Osteoblast (primary cell): ENCODE measurements at regions not wholly inside any gene's neighbourhood (a gene's known extent, or its start where the extent isn't known, plus 50 kb on each side); places are given as distances from the start of the nearest gene placed in this dataset.
A peak's percentile ranks its signal among the peaks of the same experiment; 100 is the strongest.

ENCODE experiments used
- DNase-seq: peaks from one replicate; pipeline ENCODE4 v3.0.0; 2011; ENCODE audit warnings: low spot score, mixed read lengths; ENCODE audit not compliant: insufficient read length; ENCODE audit errors: missing footprints
- H2AFZ ChIP-seq: 2 replicates; pipeline ENCODE4 v1.6.0; 2011; ENCODE audit warnings: mild to moderate bottlenecking, low read length
- H3K27ac ChIP-seq: 2 replicates; pipeline ENCODE4 v1.5.1; 2011; ENCODE audit warnings: mild to moderate bottlenecking, low read depth, low read length, moderate library complexity
- H3K27me3 ChIP-seq: 2 replicates; pipeline ENCODE4 v1.6.0; 2012; ENCODE audit warnings: mild to moderate bottlenecking, control low read depth, inconsistent platforms, low read length, moderate library complexity; ENCODE audit not compliant: insufficient read depth
- H3K36me3 ChIP-seq: 2 replicates; pipeline ENCODE4 v1.5.1; 2011; ENCODE audit warnings: mild to moderate bottlenecking, low read length, control low read depth, moderate library complexity; ENCODE audit not compliant: insufficient read depth
- H3K4me1 ChIP-seq: 2 replicates; pipeline ENCODE4 v1.5.1; 2011; ENCODE audit warnings: mild to moderate bottlenecking, low read length, control low read depth, moderate library complexity; ENCODE audit not compliant: insufficient read depth
- H3K4me2 ChIP-seq: 2 replicates; pipeline ENCODE4 v1.6.0; 2011; ENCODE audit warnings: mild to moderate bottlenecking, low read length; ENCODE audit not compliant: insufficient read depth
- H3K4me3 ChIP-seq: fragments of 200-600 bp; sonication (generic); 3 replicates; pipeline ENCODE4 v1.5.1; 2012; ENCODE audit warnings: mild to moderate bottlenecking, low read length, inconsistent platforms; ENCODE audit not compliant: insufficient read depth
- H3K79me2 ChIP-seq: 2 replicates; pipeline ENCODE4 v1.6.0; 2012; ENCODE audit warnings: mild to moderate bottlenecking, low read length, control low read depth, inconsistent platforms; ENCODE audit not compliant: insufficient read depth
- H3K9me3 ChIP-seq: 2 replicates; pipeline ENCODE4 v1.5.1; 2011; ENCODE audit warnings: low read depth, low read length, control low read depth
- H4K20me1 ChIP-seq: 2 replicates; pipeline ENCODE4 v1.6.0; 2012; ENCODE audit warnings: mild to moderate bottlenecking, low read length, control low read depth; ENCODE audit not compliant: insufficient read depth
- CTCF ChIP-seq: IDR thresholded peaks from 2 replicates; pipeline ENCODE4 v1.5.1; 2011; ENCODE audit warnings: mild to moderate bottlenecking, low read depth, low read length, moderate library complexity; ENCODE audit errors: extremely low read depth

GRCh38 chr15:69906256-69907185 lies 191.2 kb downstream of the TLE3 start:
- no peak for DNase-seq
- no peak overlapping the region for H2AFZ ChIP-seq
- no peaks in the 10 kb centered on the region for H3K36me3 ChIP-seq

GRCh38 chr15:69908060-69908459 lies 189.7 kb downstream of the TLE3 start:
- Histone ChIP-seq H3K79me2 (no peaks in the 10 kb centered on the region), H3K36me3 (no peaks in the 10 kb centered on the region), H3K9me3 (no peaks in the 10 kb centered on the region)

More at GRCh38 chr15:69906256-69907185, 191.2 kb downstream of the TLE3 start:
- no peak overlapping the region for H3K4me2 ChIP-seq
- H3K4me3 ChIP-seq: no peak overlapping the region
- peaks cover 11% of the 10 kb centered on the region for H3K4me1 ChIP-seq
- H3K27me3 ChIP-seq: peaks cover 16% of the 10 kb centered on the region
- H3K9me3 ChIP-seq: no peaks in the 10 kb centered on the region
- TF ChIP-seq CTCF: no peak
- no peaks in the 10 kb centered on the region for H3K79me2 ChIP-seq
- no peak overlapping the region for H3K27ac ChIP-seq
- no peaks in the 10 kb centered on the region for H4K20me1 ChIP-seq

GRCh38 chr15:69908590-69909420 lies 188.9 kb downstream of the TLE3 start:
- Histone ChIP-seq H3K36me3 (no peaks in the 10 kb centered on the region), H3K4me2 (peak overlapping the region; percentile 18), H3K27me3 (peaks cover 30% of the 10 kb centered on the region), H3K27ac (no peak overlapping the region), H4K20me1 (no peaks in the 10 kb centered on the region), H3K79me2 (no peaks in the 10 kb centered on the region), H2AFZ (no peak overlapping the region), H3K9me3 (no peaks in the 10 kb centered on the region), H3K4me1 (peaks cover 6% of the 10 kb centered on the region), H3K4me3 (no peak overlapping the region)
- no peak for TF ChIP-seq CTCF
- DNase-seq: no peak

More at GRCh38 chr15:69908060-69908459, 189.7 kb downstream of the TLE3 start:
- H2AFZ ChIP-seq: no peak overlapping the region
- no peak for DNase-seq
- no peaks in the 10 kb centered on the region for H4K20me1 ChIP-seq
- no peak overlapping the region for H3K4me2 ChIP-seq
- no peak for TF ChIP-seq CTCF
- no peak overlapping the region for H3K27ac ChIP-seq
- H3K27me3 ChIP-seq: peaks cover 26% of the 10 kb centered on the region
- H3K4me1 ChIP-seq: peaks cover 11% of the 10 kb centered on the region
- H3K4me3 ChIP-seq: no peak overlapping the region
